ENCODE measurements at regions not wholly inside any gene's neighbourhood (a gene's known extent, or its start where the extent isn't known, plus 50 kb on each side); places are given as distances from the start of the nearest gene placed in this dataset.
"Not testable (repeated sequence)": the region's sequence is repeated elsewhere in the genome, so short reads cannot be mapped to it uniquely, and the experiment has no call there.

DNA sequence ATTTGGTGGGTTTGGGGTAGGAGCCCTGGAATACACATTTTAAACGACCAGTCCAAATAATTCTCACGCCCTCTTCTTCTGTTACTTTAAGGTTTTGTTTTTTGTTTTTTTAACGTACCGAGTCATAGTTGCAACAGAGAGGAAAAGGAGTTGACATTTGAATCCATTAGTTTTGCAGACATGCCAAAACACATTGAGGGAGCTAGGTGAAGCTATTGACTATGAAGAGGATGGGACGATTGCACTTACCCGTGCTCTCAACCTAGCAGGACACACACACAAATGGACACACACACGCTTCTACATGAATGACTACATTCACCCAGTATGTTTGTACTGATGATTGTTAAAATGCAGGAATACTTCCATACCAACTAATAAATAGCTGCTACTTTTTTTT lies 54.3 kb upstream of the CIT start:
- DNase-seq = no peak

- no peak for DNase-seq
Measured at GRCh38 chr12:119932921-119933320, 55.8 kb upstream of the CIT start.

DNA sequence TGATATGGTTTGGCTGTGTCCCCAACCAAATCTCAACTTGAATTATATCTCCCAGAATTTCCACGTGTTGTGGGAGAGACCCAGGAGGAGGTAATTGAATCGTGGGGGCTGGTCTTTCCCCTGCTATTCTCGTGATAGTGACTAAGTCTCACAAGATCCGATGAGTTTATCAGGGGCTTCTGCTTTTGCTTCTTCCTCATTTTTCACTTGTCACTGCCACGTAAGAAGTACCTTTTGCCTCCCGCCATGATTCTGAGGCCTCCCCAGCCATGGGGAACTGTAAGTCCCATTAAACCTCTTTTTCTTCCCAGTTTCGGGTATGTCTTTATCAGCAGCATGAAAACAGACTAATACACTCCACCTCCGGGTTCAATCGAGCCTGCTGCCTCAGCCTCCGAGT lies 54.3 kb upstream of the BICDL1 start:
- not testable (repeated sequence) for DNase-seq

- no peak for DNase-seq
Measured at GRCh38 chr12:119936705-119937311, 52.2 kb upstream of the BICDL1 start.

- peak; percentile 26 to 42 (median 36) for DNase-seq
Measured at GRCh38 chr12:119938049-119938667, 50.9 kb upstream of the BICDL1 start.

Data from activated CD4-positive, CD25-positive, alpha-beta regulatory T cell (primary cell).